HepG2 (cell line): ENCODE measurements at regions not wholly inside any gene's neighbourhood (a gene's known extent, or its start where the extent isn't known, plus 50 kb on each side); places are given as distances from the start of the nearest gene placed in this dataset.

ENCODE experiments used
- ATAC-seq: fragments of 200-7000 bp; cut with Tn5 transposase; 3 replicates; pipeline ENCODE4 v1.9.1; 2020; ENCODE audit warnings: mild to moderate bottlenecking, moderate library complexity
- BruUV-seq: library from RNA; stranded (reverse); fragments of 400-500 nt; replicated peaks from 2 replicates; lab custom pipeline; 2021; lab: Mats Ljungman, UMichigan
- CTCF ChIA-PET: fragments of 300-600 bp; formaldehyde crosslinking; extraction: SDS; loops from one replicate; lab custom pipeline; 2021; ENCODE audit warnings: low total read pairs, inconsistent platforms, low intra/inter-chr PET ratio; lab: Yijun Ruan, JAX
- POLR2A ChIA-PET: fragments of 350-600 bp; sonication (Branson Sonifier 250); formaldehyde crosslinking; loops from one replicate; lab custom pipeline; 2020; ENCODE audit warnings: antibody characterized with exemption, inconsistent platforms; lab: Yijun Ruan, JAX
- DNase-seq: peaks from one replicate; pipeline ENCODE4 v3.0.0-alpha.2; 2015; ENCODE audit warnings: low spot score
- FAIRE-seq: peaks from 3 replicates; lab custom pipeline; 2011; peaks lifted over from hg19 to GRCh38; lab: Jason Lieb, UNC
- H2AFZ ChIP-seq: one replicate; pipeline ENCODE4 v1.6.1; 2011; ENCODE audit warnings: low read length, inconsistent platforms
- H3K27ac ChIP-seq: fragments of 300-600 bp; 3 replicates; pipeline ENCODE4 v1.8.0; 2011; ENCODE audit warnings: mixed run types, mild to moderate bottlenecking, mixed read lengths, low read length, inconsistent platforms; ENCODE audit not compliant: insufficient read depth; ENCODE audit errors: extremely low read length
- H3K27me3 ChIP-seq, 2 experiments: fragments of 200-600 bp in 1 of 2; 2 replicates in 1 of 2; 3 replicates in 1 of 2; pipeline versions ENCODE4 v1.6.0 to v1.8.0; 2011; ENCODE audit warnings: low read length in 2 of 2, mild to moderate bottlenecking in 2 of 2, moderate library complexity in 2 of 2, inconsistent platforms in 1 of 2; ENCODE audit not compliant: insufficient read depth in 2 of 2, control insufficient read depth in 1 of 2
- H3K36me3 ChIP-seq, 2 experiments: fragments of 200-600 bp in 1 of 2; replicated peaks in 1 of 2; 2 replicates in 1 of 2; 3 replicates in 1 of 2; pipeline versions ENCODE4 v1.5.1 to v1.8.0; 2011; ENCODE audit warnings: low read length in 2 of 2, inconsistent platforms in 1 of 2; ENCODE audit not compliant: insufficient read depth in 2 of 2, control insufficient read depth in 1 of 2
- H3K4me1 ChIP-seq: 2 replicates; pipeline ENCODE4 v1.5.1; 2012; ENCODE audit warnings: low read length, inconsistent platforms; ENCODE audit not compliant: insufficient read depth
- H3K4me2 ChIP-seq: 2 replicates; pipeline ENCODE4 v1.6.0; 2011; ENCODE audit warnings: low read depth, low read length, inconsistent platforms
- H3K4me3 ChIP-seq, 3 experiments: fragments of 200-600 bp in 1 of 3; sonication (generic), shearing (Covaris generic) in 1 of 3; replicated peaks in 1 of 3; 2 replicates each; pipeline ENCODE4 v1.5.1; 2011 to 2016; ENCODE audit warnings: low read length in 3 of 3, inconsistent platforms in 2 of 3, low read depth in 2 of 3, mild to moderate bottlenecking in 2 of 3, control low read depth in 1 of 3, mixed read lengths in 1 of 3; ENCODE audit not compliant: insufficient read depth in 1 of 3
- H3K79me2 ChIP-seq: one replicate; pipeline ENCODE4 v1.6.1; 2011; ENCODE audit warnings: low read length, inconsistent platforms; ENCODE audit not compliant: insufficient read depth
- H3K9ac ChIP-seq: 2 replicates; pipeline ENCODE4 v1.6.0; 2011; ENCODE audit warnings: mild to moderate bottlenecking, low read depth, low read length, inconsistent platforms; ENCODE audit not compliant: insufficient read depth
- H3K9me3 ChIP-seq: 2 replicates; pipeline ENCODE4 v1.5.1; 2012; ENCODE audit warnings: mild to moderate bottlenecking, low read length
- H4K20me1 ChIP-seq: 2 replicates; pipeline ENCODE4 v1.6.0; 2011; ENCODE audit warnings: inconsistent platforms, mild to moderate bottlenecking, low read length, moderate library complexity; ENCODE audit not compliant: insufficient read depth
- ATRX ChIP-seq: sonication (generic); formaldehyde crosslinking; IDR thresholded peaks from 2 replicates; pipeline ENCODE4 v1.4.0; 2020; ENCODE audit warnings: missing genetic modification reagents, borderline replicate concordance
- CREBL2 ChIP-seq: sonication (generic); formaldehyde crosslinking; IDR thresholded peaks from 2 replicates; pipeline ENCODE4 v1.8.1; 2023; ENCODE audit warnings: missing genetic modification reagents, mild to moderate bottlenecking, borderline replicate concordance
- HNF4G ChIP-seq, 2 experiments: sonication (generic) in 1 of 2; formaldehyde crosslinking in 1 of 2; IDR thresholded peaks; 2 replicates each; pipeline versions ENCODE4 v1.4.0 to v1.6.1; 2011 to 2020; ENCODE audit warnings: borderline replicate concordance in 2 of 2, low read depth in 2 of 2, mild to moderate bottlenecking in 2 of 2, low read length in 1 of 2, missing genetic modification reagents in 1 of 2, moderate library complexity in 1 of 2
- HOXD1 ChIP-seq: sonication (generic); formaldehyde crosslinking; IDR thresholded peaks from 2 replicates; pipeline ENCODE4 v1.5.0; 2020; ENCODE audit warnings: missing genetic modification reagents
- MAF1 ChIP-seq: sonication (generic); formaldehyde crosslinking; IDR thresholded peaks from 2 replicates; pipeline ENCODE4 v1.5.0; 2020; ENCODE audit warnings: missing genetic modification reagents, borderline replicate concordance
- NFATC3 ChIP-seq: sonication (generic); formaldehyde crosslinking; IDR thresholded peaks from 2 replicates; pipeline ENCODE4 v1.5.1; 2020; ENCODE audit warnings: mild to moderate bottlenecking, missing genetic modification reagents
- PAWR ChIP-seq: sonication (generic); formaldehyde crosslinking; IDR thresholded peaks from 2 replicates; pipeline ENCODE4 v1.4.0; 2020; ENCODE audit warnings: missing genetic modification reagents, mild to moderate bottlenecking, borderline replicate concordance
- POLR2AphosphoS2 ChIP-seq: IDR thresholded peaks from 2 replicates; pipeline ENCODE4 v1.6.1; 2011; ENCODE audit warnings: low read depth, low read length, improper control_type of control experiment
- RXRA ChIP-seq: sonication (generic); formaldehyde crosslinking; IDR thresholded peaks from 2 replicates; pipeline ENCODE4 v1.5.1; 2020; ENCODE audit warnings: missing genetic modification reagents
- SALL2 ChIP-seq: sonication (generic); formaldehyde crosslinking; IDR thresholded peaks from 2 replicates; pipeline ENCODE4 v1.8.1; 2023; ENCODE audit warnings: mild to moderate bottlenecking, missing genetic modification reagents, inconsistent platforms
- SRF ChIP-seq: IDR thresholded peaks from 2 replicates; pipeline ENCODE4 v1.6.1; 2011; ENCODE audit warnings: mild to moderate bottlenecking, low read depth, low read length, moderate library complexity
- THAP11 ChIP-seq: IDR thresholded peaks from 2 replicates; pipeline ENCODE4 v1.6.1; 2016; ENCODE audit warnings: missing biosample characterization, missing genetic modification reagents
- TOE1 ChIP-seq: sonication (generic); formaldehyde crosslinking; IDR thresholded peaks from 2 replicates; pipeline ENCODE4 v1.4.0; 2020; ENCODE audit warnings: mild to moderate bottlenecking, missing genetic modification reagents
- YY1 ChIP-seq: IDR thresholded peaks from 2 replicates; pipeline ENCODE4 v1.6.1; 2011; ENCODE audit warnings: low read length, low read depth, moderate library complexity, mild to moderate bottlenecking; ENCODE audit not compliant: insufficient read depth, insufficient replicate concordance
- ZNF564 ChIP-seq: sonication (generic); formaldehyde crosslinking; IDR thresholded peaks from 2 replicates; pipeline ENCODE4 v1.8.1; 2023; ENCODE audit warnings: mild to moderate bottlenecking, missing genetic modification reagents
- ZNF572 ChIP-seq: sonication (generic); formaldehyde crosslinking; IDR thresholded peaks from 2 replicates; pipeline ENCODE4 v1.5.1; 2020; ENCODE audit warnings: mild to moderate bottlenecking, missing genetic modification reagents
- ZNF670 ChIP-seq: sonication (generic); formaldehyde crosslinking; IDR thresholded peaks from 2 replicates; pipeline ENCODE4 v1.8.0; 2022; ENCODE audit warnings: mild to moderate bottlenecking, missing genetic modification reagents, borderline replicate concordance
- WGBS: methylation state at CpG from one replicate; pipeline ENCODE4 v1.1.6; 2017; ENCODE audit warnings: low lambda C conversion rate; 5-methylcytosine and 5-hydroxymethylcytosine counted together
- in situ Hi-C: cut with HindIII; loops from 2 replicates; pipeline ENCODE4 v1.10.0; 2017; ENCODE audit warnings: low pct_unique_long_range_greater_than_20kb; ENCODE audit not compliant: extremely low pct_ligation_motif_present
- intact Hi-C: fragments of 100-400 bp; cut with micrococcal nuclease; formaldehyde crosslinking; loops from one replicate; pipeline ENCODE4 v1.10.0; 2022; ENCODE audit not compliant: unreplicated experiment

GRCh38 chr11:98800696-98801095 lies 220.1 kb upstream of the CNTN5 start:
- H3K27me3 ChIP-seq, result no peaks in the 10 kb centered on the region
- ATAC-seq (no peak), FAIRE-seq (no peak)
- TF ChIP-seq NFATC3 (CRISPR knock-in tag) (no peak), YY1 (no peak), ZNF670 (CRISPR knock-in tag) (no peak), POLR2AphosphoS2 (no peak), CREBL2 (no peak), ZNF572 (CRISPR knock-in tag) (no peak), ZNF564 (no peak), HOXD1 (CRISPR knock-in tag) (no peak), MAF1 (CRISPR knock-in tag) (no peak), SALL2 (no peak), THAP11 (CRISPR knock-in tag) (no peak), PAWR (CRISPR knock-in tag) (no peak), TOE1 (CRISPR knock-in tag) (no peak), SRF (no peak), HNF4G (IDR thresholded peaks at IDR 0.05; ENCODE audit: borderline replicate concordance, low read depth, low read length) (no peak), HNF4G (CRISPR knock-in tag; IDR thresholded peaks at IDR 0.05; ENCODE audit: borderline replicate concordance, low read depth) (no peak), ATRX (CRISPR knock-in tag) (no peak), RXRA (no peak)
- TF ChIP-seq, all 625 proteins: peak for 0
- in situ Hi-C loops, result no loop called here
- no peak overlapping the region for H3K27ac ChIP-seq
- no peaks in the 10 kb centered on the region for H3K4me1 ChIP-seq
- no peaks in the 10 kb centered on the region for H3K36me3 ChIP-seq
- no peak overlapping the region for H3K4me2 ChIP-seq
- DNase-seq, result no peak
- no TSS peak for BruUV-seq
- H3K9ac ChIP-seq, result no peak overlapping the region
- WGBS, result 10% methylated on average over 4 of the region's 4 CpGs
- H3K79me2 ChIP-seq, result no peaks in the 10 kb centered on the region
- H3K9me3 ChIP-seq, result peaks cover 35% of the 10 kb centered on the region
- no peak overlapping the region for H2AFZ ChIP-seq
- POLR2A ChIA-PET, result no interaction called here
- no peak overlapping the region for H3K4me3 ChIP-seq
- H4K20me1 ChIP-seq, result no peaks in the 10 kb centered on the region
- intact Hi-C loops, result no loop called here
- CTCF ChIA-PET, result no interaction called here
